ENCODE measurements at regions not wholly inside any gene's neighbourhood (a gene's known extent, or its start where the extent isn't known, plus 50 kb on each side); places are given as distances from the start of the nearest gene placed in this dataset.

DNA sequence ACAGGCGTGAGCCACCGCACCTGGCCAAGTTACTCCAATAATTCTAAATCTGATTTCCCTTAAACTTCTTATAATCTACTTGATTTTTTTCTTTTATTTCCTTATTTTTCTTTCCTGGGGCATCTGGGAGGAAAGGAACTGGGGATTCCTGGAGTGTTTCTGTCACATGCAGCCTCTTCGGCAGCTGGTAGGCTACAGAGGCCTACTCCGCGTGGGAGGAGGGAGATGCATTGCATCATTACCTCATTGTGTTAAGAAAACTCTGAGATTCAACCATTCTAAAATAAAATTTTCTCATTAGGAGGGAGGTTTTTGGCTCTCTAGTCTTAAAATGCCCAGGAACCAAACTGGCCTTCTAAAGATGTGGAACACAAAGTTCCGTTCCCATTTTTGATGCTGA lies 64.0 kb downstream of the SOX9 start:
- no peak for TF ChIP-seq CTCF (IDR thresholded peaks at IDR 0.05; ENCODE audit: insufficient read depth in 1 of 2, low read depth in 1 of 2, low read length in 1 of 2, severe bottlenecking in 1 of 2, unreplicated experiment in 1 of 2)
- Mint-ChIP-seq H3K36me3 (ENCODE audit: insufficient read depth, unreplicated experiment) (no peaks in the 10 kb centered on the region), H3K4me1 (ENCODE audit: low read depth, unreplicated experiment) (no peaks in the 10 kb centered on the region), H3K4me3 (ENCODE audit: unreplicated experiment) (no peak overlapping the region), H3K27ac (ENCODE audit: unreplicated experiment) (no peak overlapping the region), H3K27me3 (ENCODE audit: insufficient read depth, unreplicated experiment) (peaks cover 2% of the 10 kb centered on the region), H3K9me3 (ENCODE audit: unreplicated experiment) (peaks cover 13% of the 10 kb centered on the region)
- ChIA-PET CTCF (no interaction called here), POLR2A (no interaction called here)
- Histone ChIP-seq H3K9me3 (no peaks in the 10 kb centered on the region; the same call in 1 of the 2 replicates), H3K27me3 (replicated peaks; ENCODE audit: control insufficient read depth, insufficient read depth, low read length) (no peaks in the 10 kb centered on the region), H3K4me1 (no peaks in the 10 kb centered on the region), H3K4me3 (ENCODE audit: low read depth, low read length) (no peak overlapping the region), H3K36me3 (ENCODE audit: control insufficient read depth, insufficient read depth, low read length) (no peaks in the 10 kb centered on the region)
- no peak for DNase-seq
- intact Hi-C loops (cut with micrococcal nuclease; ENCODE audit: unreplicated experiment): no loop called here
- BruUV-seq (replicated peaks): no TSS peak

- ChIA-PET CTCF (no interaction called here), POLR2A (interaction anchor here (0.6 kb wide), 2 partner anchors 202 to 589 kb away, joined by 6 to 8 read pairs; no protein-coding TSS in a partner anchor)
- H3K4me1 ChIP-seq: no peaks in the 10 kb centered on the region
- H3K4me1 Mint-ChIP-seq (ENCODE audit: low read depth, unreplicated experiment): no peaks in the 10 kb centered on the region
- no peak for TF ChIP-seq CTCF (IDR thresholded peaks at IDR 0.05; ENCODE audit: insufficient read depth in 1 of 2, low read depth in 1 of 2, low read length in 1 of 2, severe bottlenecking in 1 of 2, unreplicated experiment in 1 of 2)
- no TSS peak for BruUV-seq (replicated peaks)
- H3K4me3 ChIP-seq (ENCODE audit: low read depth, low read length): no peak overlapping the region
- H3K9me3 Mint-ChIP-seq (ENCODE audit: unreplicated experiment): peaks cover 13% of the 10 kb centered on the region
- H3K27ac Mint-ChIP-seq (ENCODE audit: unreplicated experiment): no peak overlapping the region
- intact Hi-C loops (cut with micrococcal nuclease; ENCODE audit: unreplicated experiment): no loop called here
- DNase-seq: no peak
- no peak overlapping the region for H3K4me3 Mint-ChIP-seq (ENCODE audit: unreplicated experiment)
- no peaks in the 10 kb centered on the region for H3K36me3 Mint-ChIP-seq (ENCODE audit: insufficient read depth, unreplicated experiment)
- peaks cover 2% of the 10 kb centered on the region for H3K27me3 Mint-ChIP-seq (ENCODE audit: insufficient read depth, unreplicated experiment)
- H3K36me3 ChIP-seq (ENCODE audit: control insufficient read depth, insufficient read depth, low read length): no peaks in the 10 kb centered on the region
- H3K9me3 ChIP-seq: no peaks in the 10 kb centered on the region; the same call in 1 of the 2 replicates
- H3K27me3 ChIP-seq (replicated peaks; ENCODE audit: control insufficient read depth, insufficient read depth, low read length): no peaks in the 10 kb centered on the region
Measured at GRCh38 chr17:72185564-72185963, 64.7 kb downstream of the SOX9 start.

DNA sequence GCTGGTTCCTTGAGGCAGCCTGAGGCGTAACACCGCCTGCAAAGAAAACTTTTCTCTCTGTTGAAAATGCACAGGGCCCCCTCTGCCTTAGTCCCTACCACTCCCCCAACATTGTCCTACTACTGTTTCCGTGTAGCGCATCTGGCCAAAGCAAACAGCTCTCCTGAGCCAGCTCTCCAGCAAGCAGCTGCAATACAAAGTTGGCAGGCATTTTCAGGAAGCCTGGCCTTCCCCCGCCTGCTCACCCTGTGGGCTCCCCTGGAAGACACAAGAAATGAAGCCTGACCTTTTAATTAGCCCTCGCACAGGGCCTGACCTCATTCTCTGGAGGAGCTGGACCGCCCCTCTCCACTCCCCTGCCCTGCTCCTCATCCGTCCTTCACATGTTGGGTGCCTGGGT lies 66.7 kb downstream of the SOX9 start:
- H3K27ac Mint-ChIP-seq (ENCODE audit: unreplicated experiment): no peak overlapping the region
- ChIA-PET POLR2A (no interaction called here), CTCF (interaction anchor here (0.6 kb wide), 1 partner anchor 369 kb away, joined by 4 read pairs; no protein-coding TSS in a partner anchor)
- no peaks in the 10 kb centered on the region for H3K9me3 Mint-ChIP-seq (ENCODE audit: unreplicated experiment)
- Histone ChIP-seq H3K36me3 (ENCODE audit: control insufficient read depth, insufficient read depth, low read length) (no peaks in the 10 kb centered on the region), H3K27me3 (replicated peaks; ENCODE audit: control insufficient read depth, insufficient read depth, low read length) (no peaks in the 10 kb centered on the region), H3K4me3 (ENCODE audit: low read depth, low read length) (no peak overlapping the region), H3K9me3 (no peaks in the 10 kb centered on the region; the same call in 1 of the 2 replicates), H3K4me1 (no peaks in the 10 kb centered on the region)
- no peaks in the 10 kb centered on the region for H3K27me3 Mint-ChIP-seq (ENCODE audit: insufficient read depth, unreplicated experiment)
- intact Hi-C loops (cut with micrococcal nuclease; ENCODE audit: unreplicated experiment): no loop called here
- no peak for TF ChIP-seq CTCF (IDR thresholded peaks at IDR 0.05; ENCODE audit: insufficient read depth in 1 of 2, low read depth in 1 of 2, low read length in 1 of 2, severe bottlenecking in 1 of 2, unreplicated experiment in 1 of 2)
- no TSS peak for BruUV-seq (replicated peaks)
- no peaks in the 10 kb centered on the region for H3K4me1 Mint-ChIP-seq (ENCODE audit: low read depth, unreplicated experiment)
- no peak overlapping the region for H3K4me3 Mint-ChIP-seq (ENCODE audit: unreplicated experiment)
- no peak for DNase-seq
- H3K36me3 Mint-ChIP-seq (ENCODE audit: insufficient read depth, unreplicated experiment): no peaks in the 10 kb centered on the region

Measured in Caco-2 (cell line).